NCI-H1436 (cell line): ENCODE measurements at regions not wholly inside any gene's neighbourhood (a gene's known extent, or its start where the extent isn't known, plus 50 kb on each side); places are given as distances from the start of the nearest gene placed in this dataset.

Experiments used
- DNase-seq: peaks from one replicate; lab custom pipeline; 2025; lab: John Stamatoyannopoulos, UW

- no peak for DNase-seq
These were observed 146.9 kb upstream of the DMAC1 start for GRCh38 chr9:7946458-7946857.

GRCh38 chr9:7944572-7944971, 145.0 kb upstream of the DMAC1 start:
- DNase-seq = no peak

- DNase-seq = no peak
These were observed 138.3 kb upstream of the DMAC1 start for GRCh38 chr9:7937761-7938491.

- DNase-seq = no peak
These were observed 137.4 kb upstream of the DMAC1 start for GRCh38 chr9:7936996-7937395.

GRCh38 chr9:7936163-7936562, 136.6 kb upstream of the DMAC1 start:
- no peak for DNase-seq

- DNase-seq = no peak
These were observed 136.1 kb upstream of the DMAC1 start for GRCh38 chr9:7935681-7936080.

GRCh38 chr9:7932767-7933166, 133.2 kb upstream of the DMAC1 start:
- DNase-seq = no peak

- DNase-seq = no peak
These were observed 131.0 kb upstream of the DMAC1 start for GRCh38 chr9:7930613-7931012.

GRCh38 chr9:7921545-7922197, 122.1 kb upstream of the DMAC1 start:
- no peak for DNase-seq

- DNase-seq = no peak
These were observed 112.5 kb upstream of the DMAC1 start for GRCh38 chr9:7912037-7912535.

- no peak for DNase-seq
These were observed 110.9 kb upstream of the DMAC1 start for GRCh38 chr9:7910426-7911020.

GRCh38 chr9:7909537-7909936, 110.0 kb upstream of the DMAC1 start:
- no peak for DNase-seq

- no peak for DNase-seq
These were observed 108.2 kb upstream of the DMAC1 start for GRCh38 chr9:7907551-7908337.

GRCh38 chr9:7906783-7907550, 107.4 kb upstream of the DMAC1 start:
- DNase-seq = no peak

- no peak for DNase-seq
These were observed 102.0 kb upstream of the DMAC1 start for GRCh38 chr9:7901621-7902020.

- DNase-seq = no peak
These were observed 101.0 kb upstream of the DMAC1 start for GRCh38 chr9:7900541-7900940.

GRCh38 chr9:7899753-7900152, 100.2 kb upstream of the DMAC1 start:
- DNase-seq = no peak

- DNase-seq = no peak
These were observed 94.7 kb upstream of the DMAC1 start for GRCh38 chr9:7894231-7894630.

GRCh38 chr9:7892975-7893374, 93.4 kb upstream of the DMAC1 start:
- DNase-seq = no peak

GRCh38 chr9:7879551-7880245, 80.1 kb upstream of the DMAC1 start:
- no peak for DNase-seq
